OCI-LY3 (cell line): ENCODE measurements at regions not wholly inside any gene's neighbourhood (a gene's known extent, or its start where the extent isn't known, plus 50 kb on each side); places are given as distances from the start of the nearest gene placed in this dataset.

Source experiments
- CTCF ChIP-seq: fragments of 200-600, 300-600 bp; sonication (generic); IDR thresholded peaks from 2 replicates; pipeline ENCODE4 v1.5.1; 2014; ENCODE audit warnings: antibody characterized with exemption, low read length, low read depth
- EZH2phosphoT487 ChIP-seq: fragments of 200-600 bp; shearing (Covaris generic); IDR thresholded peaks from 2 replicates; pipeline ENCODE4 v1.6.1; 2018; ENCODE audit warnings: antibody characterized with exemption, mixed run types, low read depth

- TF ChIP-seq CTCF (no peak), EZH2phosphoT487 (no peak)
Measured at GRCh38 chr9:124139001-124139400, 118.7 kb upstream of the NEK6 start.
